B cell (primary cell): ENCODE measurements at regions not wholly inside any gene's neighbourhood (a gene's known extent, or its start where the extent isn't known, plus 50 kb on each side); places are given as distances from the start of the nearest gene placed in this dataset.

Experiments used
- ATAC-seq: fragments of 200-7000 bp; cut with Tn5 transposase; one replicate; pipeline ENCODE4 v1.10.0; 2021; ENCODE audit warnings: low read depth, mild to moderate bottlenecking, moderate number of reproducible peaks, moderate library complexity
- CTCF ChIA-PET: fragments of 350-600 bp; sonication (Branson Sonifier 250); formaldehyde crosslinking; loops from one replicate; lab custom pipeline; 2021; ENCODE audit warnings: antibody characterized with exemption, inconsistent platforms; lab: Charles Lee
- POLR2A ChIA-PET: fragments of 350-600 bp; sonication (Branson Sonifier 250); formaldehyde crosslinking; loops from one replicate; lab custom pipeline; 2021; ENCODE audit warnings: antibody characterized with exemption; lab: Charles Lee
- DNase-seq: peaks from one replicate; pipeline ENCODE4 v3.0.0; 2013
- H2AFZ ChIP-seq: 2 replicates; pipeline ENCODE4 v1.6.1; 2012; ENCODE audit warnings: mild to moderate bottlenecking, low read depth, low read length; ENCODE audit not compliant: insufficient read depth, poor library complexity, severe bottlenecking
- H3K27ac ChIP-seq, 2 donors: 1 replicate in 1 of 2; 2 replicates in 1 of 2; pipeline ENCODE4 v1.5.1; 2012 to 2013; ENCODE audit warnings: low read length in 2 of 2, mild to moderate bottlenecking in 2 of 2, moderate library complexity in 1 of 2
- H3K27me3 ChIP-seq, 4 experiments: fragments of 200-600 bp in 1 of 4; sonication (generic) in 1 of 4; replicated peaks in 1 of 4; 1 replicate in 2 of 4; 2 replicates in 2 of 4; pipeline versions ENCODE4 v1.6.1 to v1.7.0; 2013 to 2016; ENCODE audit warnings: low read length in 3 of 4, mild to moderate bottlenecking in 2 of 4, mixed read lengths in 1 of 4, moderate library complexity in 1 of 4; ENCODE audit not compliant: insufficient read depth in 4 of 4, control insufficient read depth in 3 of 4; ENCODE audit errors: control extremely low read depth in 1 of 4
- H3K36me3 ChIP-seq, 2 experiments: replicated peaks in 1 of 2; 1 replicate in 1 of 2; 2 replicates in 1 of 2; pipeline versions ENCODE4 v1.6.1 to v1.7.1; 2013; ENCODE audit warnings: low read length in 1 of 2; ENCODE audit not compliant: insufficient read depth in 2 of 2, control insufficient read depth in 1 of 2; ENCODE audit errors: control extremely low read depth in 1 of 2, extremely low read depth in 1 of 2
- H3K4me1 ChIP-seq, 2 donors: fragments of 200-600 bp in 1 of 2; sonication (generic) in 1 of 2; 1 replicate in 1 of 2; 2 replicates in 1 of 2; pipeline versions ENCODE4 v1.5.1 to v1.6.1; 2013 to 2017; ENCODE audit warnings: low read length in 2 of 2; ENCODE audit not compliant: control insufficient read depth in 2 of 2, insufficient read depth in 2 of 2
- H3K4me2 ChIP-seq: replicated peaks from 2 replicates; pipeline ENCODE3; 2012; ENCODE audit warnings: mild to moderate bottlenecking, low read depth, low read length; ENCODE audit not compliant: poor library complexity, severe bottlenecking
- H3K4me3 ChIP-seq, 5 experiments: fragments of 200-600 bp in 1 of 5; sonication (generic) in 1 of 5; 1 replicate in 3 of 5; 2 replicates in 2 of 5; pipeline versions ENCODE4 v1.5.1 to v1.7.0; 2011 to 2016; ENCODE audit warnings: low read length in 4 of 5, mild to moderate bottlenecking in 4 of 5, low read depth in 2 of 5, control low read depth in 1 of 5, moderate library complexity in 1 of 5; ENCODE audit not compliant: insufficient read depth in 1 of 5; ENCODE audit errors: control extremely low read depth in 1 of 5, extremely low read depth in 1 of 5
- H3K79me2 ChIP-seq: fragments of 200-600 bp; sonication (generic); one replicate; pipeline ENCODE4 v1.6.0; 2016; ENCODE audit warnings: low read length; ENCODE audit not compliant: control insufficient read depth, insufficient read depth
- H3K9ac ChIP-seq: fragments of 200-600 bp; sonication (generic); 2 replicates; pipeline ENCODE4 v1.6.1; 2017; ENCODE audit warnings: mild to moderate bottlenecking, low read length, moderate library complexity
- H3K9me3 ChIP-seq, 3 donors: one replicate each; pipeline versions ENCODE4 v1.6.1 to v1.7.1; 2013; ENCODE audit warnings: low read length in 2 of 3; ENCODE audit not compliant: control insufficient read depth in 2 of 3, insufficient read depth in 1 of 3; ENCODE audit errors: control extremely low read depth in 1 of 3
- H4K20me1 ChIP-seq: 2 replicates; pipeline ENCODE4 v1.6.0; 2012; ENCODE audit warnings: mild to moderate bottlenecking, low read length; ENCODE audit not compliant: insufficient read depth, control insufficient read depth, poor library complexity, severe bottlenecking
- H3K27ac Mint-ChIP-seq: one replicate; pipeline ENCODE4 v1.8.0; 2021; ENCODE audit warnings: mixed read lengths
- H3K27me3 Mint-ChIP-seq: one replicate; pipeline ENCODE4 v1.8.0; 2021; ENCODE audit warnings: mixed read lengths
- H3K4me1 Mint-ChIP-seq: one replicate; pipeline ENCODE4 v1.8.0; 2021; ENCODE audit warnings: mixed read lengths
- H3K4me3 Mint-ChIP-seq: one replicate; pipeline ENCODE4 v1.8.0; 2021; ENCODE audit warnings: mixed read lengths
- H3K9me3 Mint-ChIP-seq: one replicate; pipeline ENCODE4 v1.8.0; 2022; ENCODE audit warnings: mixed read lengths; ENCODE audit not compliant: insufficient read depth
- EZH2 ChIP-seq: IDR thresholded peaks from 2 replicates; pipeline ENCODE4 v1.6.1; 2012; ENCODE audit warnings: borderline replicate concordance, low read depth, mild to moderate bottlenecking, moderate library complexity, low read length; ENCODE audit not compliant: insufficient read depth, poor library complexity, severe bottlenecking
- WGBS: methylation state at CpG from one replicate; pipeline ENCODE4 v1.1.5; 2013; ENCODE audit warnings: missing lambda C conversion rate; ENCODE audit not compliant: insufficient coverage; 5-methylcytosine and 5-hydroxymethylcytosine counted together
- intact Hi-C: fragments of 100-400 bp; cut with micrococcal nuclease; formaldehyde crosslinking; loops from one replicate; pipeline ENCODE4 v1.10.0; 2022
- TF ChIP-seq, protein P1 (sequence below): fragments of 200-600 bp; IDR thresholded peaks from one replicate; pipeline ENCODE4 v1.8.0; 2022; ENCODE audit warnings: antibody characterized with exemption, mild to moderate bottlenecking

DNA sequence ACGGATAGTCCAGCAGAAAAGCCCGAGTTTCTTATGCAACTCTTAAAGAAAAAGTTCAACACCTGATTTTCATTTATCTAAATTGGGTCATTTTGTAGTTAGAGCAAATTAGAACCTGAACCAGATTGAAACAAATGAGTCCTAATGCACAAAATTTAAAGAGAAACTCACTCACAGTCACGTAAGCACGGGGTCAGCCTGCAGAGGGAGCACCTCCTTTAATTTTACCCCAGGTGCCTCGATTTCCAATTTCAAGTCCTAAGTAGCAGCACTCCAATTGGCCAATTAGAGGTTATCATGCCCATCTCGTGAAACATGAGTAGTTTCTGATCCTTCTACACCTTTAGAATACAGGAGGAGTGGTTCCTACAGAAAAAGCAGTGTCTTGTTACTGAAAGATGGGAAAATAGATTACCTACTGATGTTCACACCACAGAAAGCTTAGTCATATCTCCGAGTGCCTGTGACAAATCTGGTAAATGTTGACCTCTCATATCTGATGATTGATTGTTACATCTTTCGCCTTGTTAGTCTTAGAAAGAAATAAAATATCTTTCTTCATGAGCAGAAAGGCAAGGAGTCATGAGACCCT, 1929.8 kb upstream of the LRRTM1 start:
- Mint-ChIP-seq H3K4me3 (no peak overlapping the region), H3K27ac (no peak overlapping the region), H3K4me1 (no peaks in the 10 kb centered on the region), H3K9me3 (no peaks in the 10 kb centered on the region), H3K27me3 (no peaks in the 10 kb centered on the region)
- intact Hi-C loops = no loop called here
- H3K27ac ChIP-seq = no peak overlapping the region
- CTCF ChIA-PET = no interaction called here
- no peaks in the 10 kb centered on the region for H3K36me3 ChIP-seq
- WGBS = 60% methylated on average over 2 of the region's 8 CpGs
- no peak for ATAC-seq
- no peak for DNase-seq
- no peaks in the 10 kb centered on the region for H4K20me1 ChIP-seq
- no peak overlapping the region for H3K9ac ChIP-seq
- H3K4me3 ChIP-seq = no peak overlapping the region
- H3K4me1 ChIP-seq = no peaks in the 10 kb centered on the region
- H3K79me2 ChIP-seq = no peaks in the 10 kb centered on the region
- H3K27me3 ChIP-seq = no peaks in the 10 kb centered on the region
- no peaks in the 10 kb centered on the region for H3K9me3 ChIP-seq
- TF ChIP-seq, protein P1, sequence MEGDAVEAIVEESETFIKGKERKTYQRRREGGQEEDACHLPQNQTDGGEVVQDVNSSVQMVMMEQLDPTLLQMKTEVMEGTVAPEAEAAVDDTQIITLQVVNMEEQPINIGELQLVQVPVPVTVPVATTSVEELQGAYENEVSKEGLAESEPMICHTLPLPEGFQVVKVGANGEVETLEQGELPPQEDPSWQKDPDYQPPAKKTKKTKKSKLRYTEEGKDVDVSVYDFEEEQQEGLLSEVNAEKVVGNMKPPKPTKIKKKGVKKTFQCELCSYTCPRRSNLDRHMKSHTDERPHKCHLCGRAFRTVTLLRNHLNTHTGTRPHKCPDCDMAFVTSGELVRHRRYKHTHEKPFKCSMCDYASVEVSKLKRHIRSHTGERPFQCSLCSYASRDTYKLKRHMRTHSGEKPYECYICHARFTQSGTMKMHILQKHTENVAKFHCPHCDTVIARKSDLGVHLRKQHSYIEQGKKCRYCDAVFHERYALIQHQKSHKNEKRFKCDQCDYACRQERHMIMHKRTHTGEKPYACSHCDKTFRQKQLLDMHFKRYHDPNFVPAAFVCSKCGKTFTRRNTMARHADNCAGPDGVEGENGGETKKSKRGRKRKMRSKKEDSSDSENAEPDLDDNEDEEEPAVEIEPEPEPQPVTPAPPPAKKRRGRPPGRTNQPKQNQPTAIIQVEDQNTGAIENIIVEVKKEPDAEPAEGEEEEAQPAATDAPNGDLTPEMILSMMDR = no peak
- TF ChIP-seq EZH2 = no peak
- no peak overlapping the region for H2AFZ ChIP-seq
- H3K4me2 ChIP-seq = no peak overlapping the region
- POLR2A ChIA-PET = no interaction called here

DNA sequence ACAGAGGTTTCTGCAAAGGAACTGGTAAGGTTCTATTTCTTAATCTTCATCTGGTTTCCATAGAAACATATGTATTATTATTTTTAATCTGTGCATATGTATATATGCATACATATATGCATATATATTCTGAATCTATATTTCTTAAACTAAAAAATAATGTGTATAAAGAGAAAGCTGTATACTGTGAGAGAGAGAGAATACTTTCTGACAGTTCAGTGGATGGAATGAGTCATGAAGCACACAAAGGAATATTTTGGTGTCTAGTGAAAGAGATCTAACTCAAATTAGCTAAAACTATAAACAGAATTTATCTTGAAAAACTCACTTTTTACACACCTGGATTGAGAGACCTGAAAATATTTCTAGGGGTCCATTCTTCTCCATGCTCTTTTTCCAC, 1929.3 kb upstream of the LRRTM1 start:
- no peak for DNase-seq
- H3K4me1 Mint-ChIP-seq = no peaks in the 10 kb centered on the region
- no peaks in the 10 kb centered on the region for H3K9me3 ChIP-seq

More for the DNA sequence above, 1929.3 kb upstream of the LRRTM1 start:
- Histone ChIP-seq H3K4me1 (no peaks in the 10 kb centered on the region), H2AFZ (no peak overlapping the region), H3K36me3 (no peaks in the 10 kb centered on the region), H3K27me3 (no peaks in the 10 kb centered on the region), H3K79me2 (no peaks in the 10 kb centered on the region), H3K27ac (no peak overlapping the region), H3K4me3 (no peak overlapping the region), H3K4me2 (no peak overlapping the region), H4K20me1 (no peaks in the 10 kb centered on the region), H3K9ac (no peak overlapping the region)
- H3K4me3 Mint-ChIP-seq = no peak overlapping the region
- H3K27ac Mint-ChIP-seq = no peak overlapping the region
- TF ChIP-seq, protein P1 = no peak
- TF ChIP-seq EZH2 = no peak
- intact Hi-C loops = no loop called here
- no peaks in the 10 kb centered on the region for H3K9me3 Mint-ChIP-seq
- CTCF ChIA-PET = no interaction called here
- no peaks in the 10 kb centered on the region for H3K27me3 Mint-ChIP-seq
- no peak for ATAC-seq
- POLR2A ChIA-PET = no interaction called here
